Chondrocyte (in vitro differentiated cells): ENCODE measurements at regions not wholly inside any gene's neighbourhood (a gene's known extent, or its start where the extent isn't known, plus 50 kb on each side); places are given as distances from the start of the nearest gene placed in this dataset.

ENCODE experiments used
- DNase-seq: peaks from one replicate; pipeline ENCODE4 v3.0.0; 2021; ENCODE audit warnings: mixed read lengths, low spot score
- H3K27ac Mint-ChIP-seq: one replicate; pipeline ENCODE4 v1.8.0; 2021; ENCODE audit warnings: mild to moderate bottlenecking, moderate library complexity, mixed read lengths; ENCODE audit not compliant: unreplicated experiment
- H3K27me3 Mint-ChIP-seq: 2 replicates; pipeline ENCODE4 v1.8.0; 2021; ENCODE audit warnings: low read depth, mixed read lengths
- H3K36me3 Mint-ChIP-seq: 2 replicates; pipeline ENCODE4 v1.8.0; 2021; ENCODE audit warnings: low read depth, mixed read lengths
- H3K4me1 Mint-ChIP-seq: 2 replicates; pipeline ENCODE4 v1.8.0; 2021; ENCODE audit warnings: low read depth, mild to moderate bottlenecking, mixed read lengths
- H3K4me3 Mint-ChIP-seq: one replicate; pipeline ENCODE4 v1.8.0; 2021; ENCODE audit warnings: mild to moderate bottlenecking, moderate library complexity, mixed read lengths; ENCODE audit not compliant: unreplicated experiment
- H3K9me3 Mint-ChIP-seq: 2 replicates; pipeline ENCODE4 v1.8.0; 2021; ENCODE audit warnings: low read depth, mixed read lengths
- CTCF ChIP-seq: fragments of 200-600 bp; sonication (generic); IDR thresholded peaks from 2 replicates; pipeline ENCODE4 v1.5.0; 2021; ENCODE audit warnings: antibody characterized with exemption, mild to moderate bottlenecking, moderate library complexity

DNA sequence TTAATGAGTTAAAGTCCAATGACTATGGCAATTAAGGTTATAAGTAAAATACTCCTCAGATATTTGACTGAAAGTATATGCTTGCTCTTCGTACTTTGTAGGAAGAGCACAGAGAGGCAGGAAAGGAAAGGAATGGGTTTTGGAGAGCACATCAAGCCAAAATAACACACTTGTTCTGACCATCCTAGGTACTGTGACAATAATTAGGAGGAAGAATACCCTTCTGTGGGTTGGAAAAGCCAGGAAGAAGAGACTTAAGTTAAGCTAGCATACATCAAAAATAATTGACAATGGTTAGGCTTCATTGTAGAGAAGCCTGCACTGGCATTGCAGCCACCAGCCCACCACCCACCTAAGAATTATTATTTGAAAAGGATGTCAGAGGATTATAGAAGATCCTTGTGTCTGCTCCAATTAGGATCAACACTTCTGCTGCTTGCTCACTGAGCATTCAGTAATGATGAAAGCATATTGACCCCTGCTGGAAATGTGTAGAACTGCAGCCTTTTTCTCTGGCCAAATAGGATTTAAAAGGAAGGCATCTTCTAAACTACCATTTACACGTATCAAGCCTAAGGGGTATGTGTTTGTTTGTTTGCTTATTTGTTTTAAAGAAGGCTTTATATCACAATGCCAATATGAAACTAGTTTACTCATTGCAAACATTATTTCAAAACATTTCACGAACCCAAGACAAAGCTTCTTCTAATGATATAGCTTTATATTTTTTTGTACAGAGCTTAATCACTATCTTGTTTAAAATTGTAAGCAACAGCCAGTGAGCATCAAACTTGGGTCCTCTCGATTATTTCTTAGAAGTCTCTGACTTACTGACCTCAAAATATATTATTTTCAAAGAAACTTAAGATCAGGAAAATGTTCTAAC lies 286.2 kb upstream of the TET2 start:
- peak; percentile 88 for TF ChIP-seq CTCF
- Mint-ChIP-seq H3K4me1 (no peaks in the 10 kb centered on the region), H3K4me3 (no peak overlapping the region), H3K9me3 (peaks cover 8% of the 10 kb centered on the region), H3K27ac (no peak overlapping the region), H3K36me3 (no peaks in the 10 kb centered on the region), H3K27me3 (peaks cover 18% of the 10 kb centered on the region)
- DNase-seq, result no peak

GRCh38 chr4:104866809-104867208 lies 279.9 kb upstream of the TET2 start:
- H3K4me3 Mint-ChIP-seq, result no peak overlapping the region
- H3K9me3 Mint-ChIP-seq, result peaks cover 8% of the 10 kb centered on the region
- no peaks in the 10 kb centered on the region for H3K4me1 Mint-ChIP-seq
- H3K27ac Mint-ChIP-seq, result no peak overlapping the region
- no peak for DNase-seq
- no peak for TF ChIP-seq CTCF
- H3K27me3 Mint-ChIP-seq, result peaks cover 20% of the 10 kb centered on the region
- H3K36me3 Mint-ChIP-seq, result no peaks in the 10 kb centered on the region

- Mint-ChIP-seq H3K27me3 (peaks cover 25% of the 10 kb centered on the region), H3K36me3 (no peaks in the 10 kb centered on the region), H3K4me1 (no peaks in the 10 kb centered on the region), H3K4me3 (no peak overlapping the region), H3K27ac (no peak overlapping the region), H3K9me3 (no peaks in the 10 kb centered on the region)
- TF ChIP-seq CTCF, result no peak
- no peak for DNase-seq
These were observed 278.1 kb upstream of the TET2 start for GRCh38 chr4:104868533-104868932.

- no peaks in the 10 kb centered on the region for H3K4me1 Mint-ChIP-seq
- TF ChIP-seq CTCF, result no peak
- H3K27me3 Mint-ChIP-seq, result peaks cover 26% of the 10 kb centered on the region
- no peak for DNase-seq
- no peak overlapping the region for H3K4me3 Mint-ChIP-seq
- no peak overlapping the region for H3K27ac Mint-ChIP-seq
- no peaks in the 10 kb centered on the region for H3K36me3 Mint-ChIP-seq
- H3K9me3 Mint-ChIP-seq, result no peaks in the 10 kb centered on the region
These were observed 277.7 kb upstream of the TET2 start for GRCh38 chr4:104868958-104869357.

DNA sequence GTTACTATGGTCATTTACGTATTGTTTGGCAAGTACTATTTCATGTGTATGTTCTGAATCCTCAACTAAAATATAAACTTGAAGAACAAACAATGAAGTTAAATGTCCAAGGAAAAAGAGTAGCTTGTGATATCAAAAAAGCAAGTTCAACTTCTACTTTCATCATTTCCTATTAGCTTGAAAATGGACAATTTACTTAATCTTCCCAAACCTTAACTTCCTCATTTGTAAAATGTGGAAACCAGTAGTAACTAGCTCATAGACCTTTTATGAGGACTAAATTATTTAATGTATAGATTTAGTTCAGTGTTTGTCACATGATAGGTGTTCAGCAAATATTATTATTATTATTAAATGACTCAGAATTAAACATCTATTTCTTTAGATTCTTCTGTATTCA lies 276.8 kb upstream of the TET2 start:
- Mint-ChIP-seq H3K9me3 (no peaks in the 10 kb centered on the region), H3K4me1 (no peaks in the 10 kb centered on the region), H3K4me3 (no peak overlapping the region), H3K27me3 (peaks cover 26% of the 10 kb centered on the region), H3K36me3 (no peaks in the 10 kb centered on the region), H3K27ac (no peak overlapping the region)
- no peak for DNase-seq
- TF ChIP-seq CTCF, result no peak
